ENCODE measurements at regions not wholly inside any gene's neighbourhood (a gene's known extent, or its start where the extent isn't known, plus 50 kb on each side); places are given as distances from the start of the nearest gene placed in this dataset.

DNA sequence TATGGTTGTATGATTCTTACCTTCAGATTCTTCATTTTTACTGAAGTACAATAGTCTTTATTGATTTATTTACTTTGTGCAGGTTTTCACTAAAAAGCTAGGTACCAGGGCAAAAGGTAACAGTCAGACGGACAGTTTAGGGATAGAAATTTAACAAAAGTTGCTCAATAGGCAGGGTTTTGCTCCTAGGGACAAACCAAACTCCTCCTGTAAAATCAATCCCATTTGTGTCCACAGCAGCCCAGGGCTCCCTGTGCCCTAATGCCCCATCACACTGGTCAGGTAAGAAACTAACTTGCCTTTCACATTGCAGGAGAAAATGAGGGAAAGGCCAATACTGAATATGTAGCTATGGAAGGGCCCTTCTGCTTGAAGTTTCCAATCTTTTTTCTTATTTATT is 410.9 kb downstream of the EPHA4 start:
- no peak for DNase-seq (ENCODE audit: low read depth)

GRCh38 chr2:221166292-221166691 is 405.8 kb downstream of the EPHA4 start:
- peak; percentile 11 for DNase-seq (ENCODE audit: low read depth)

DNA sequence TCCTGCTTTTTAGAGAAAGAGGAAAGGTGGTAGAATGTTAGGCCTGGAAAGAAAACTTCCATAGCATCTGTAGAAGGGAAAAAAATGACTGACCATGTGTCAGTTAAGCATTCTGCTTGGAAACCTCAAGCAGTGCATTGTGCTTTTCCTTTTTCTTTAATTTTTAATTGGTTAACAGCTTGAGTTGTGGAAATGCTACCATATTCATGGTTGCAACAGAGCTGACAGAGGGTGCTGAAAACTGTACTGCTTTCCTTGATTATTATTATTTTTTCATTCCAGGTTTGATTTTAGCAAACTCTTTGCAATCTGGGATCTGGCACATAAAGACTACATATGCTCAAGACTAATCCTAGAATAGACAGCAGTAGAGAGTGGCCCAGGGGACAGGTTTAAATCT is 404.5 kb downstream of the EPHA4 start:
- DNase-seq (ENCODE audit: low read depth): no peak

- DNase-seq (ENCODE audit: low read depth): no peak
Measured at GRCh38 chr2:221169724-221170123, 402.4 kb downstream of the EPHA4 start.

DNA sequence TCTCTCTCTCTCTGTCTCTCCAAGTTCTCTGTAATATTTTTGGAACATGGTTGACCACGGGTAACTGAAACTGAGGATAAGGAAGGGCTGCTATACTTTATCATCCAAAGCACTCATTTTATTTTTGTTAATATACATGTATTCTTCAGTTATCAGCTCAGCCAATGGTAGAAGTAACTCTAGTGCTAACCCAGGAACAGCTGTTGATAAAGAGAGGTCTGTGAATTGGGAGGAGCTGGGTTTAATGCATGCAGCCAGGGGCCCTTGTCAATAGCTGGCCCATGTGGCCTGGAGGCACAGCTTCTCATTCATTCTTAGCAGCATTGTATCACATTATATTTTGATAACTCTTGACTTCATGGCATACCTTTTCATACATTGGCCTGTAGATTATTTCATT is 401.6 kb downstream of the EPHA4 start:
- no peak for DNase-seq (ENCODE audit: low read depth)

DNA sequence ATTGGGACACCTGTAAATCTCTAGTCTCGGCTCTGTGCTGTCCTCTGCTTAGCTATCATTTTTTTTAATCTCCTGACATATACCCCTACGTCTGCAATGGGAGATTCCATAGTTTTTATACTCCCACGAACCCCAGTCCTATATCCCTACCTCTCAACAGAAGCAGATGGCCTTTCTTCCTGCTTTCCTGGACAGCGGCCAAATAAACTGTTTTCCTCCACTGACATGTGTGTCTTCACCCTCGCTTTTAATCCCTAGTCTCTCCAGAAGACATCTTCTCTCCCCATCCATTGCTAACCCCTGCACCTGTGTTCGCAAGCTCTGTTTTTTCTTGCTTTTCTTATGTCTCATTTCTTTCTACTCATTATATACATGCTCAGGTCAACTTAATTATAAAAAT is 395.4 kb downstream of the EPHA4 start:
- no peak for DNase-seq (ENCODE audit: low read depth)

- DNase-seq (ENCODE audit: low read depth): no peak
Measured at GRCh38 chr2:221178139-221178538, 394.0 kb downstream of the EPHA4 start.

GRCh38 chr2:221186873-221187272 is 385.2 kb downstream of the EPHA4 start:
- DNase-seq (ENCODE audit: low read depth): no peak

- DNase-seq (ENCODE audit: low read depth): no peak
Measured at GRCh38 chr2:221189431-221190067, 382.6 kb downstream of the EPHA4 start.

DNA sequence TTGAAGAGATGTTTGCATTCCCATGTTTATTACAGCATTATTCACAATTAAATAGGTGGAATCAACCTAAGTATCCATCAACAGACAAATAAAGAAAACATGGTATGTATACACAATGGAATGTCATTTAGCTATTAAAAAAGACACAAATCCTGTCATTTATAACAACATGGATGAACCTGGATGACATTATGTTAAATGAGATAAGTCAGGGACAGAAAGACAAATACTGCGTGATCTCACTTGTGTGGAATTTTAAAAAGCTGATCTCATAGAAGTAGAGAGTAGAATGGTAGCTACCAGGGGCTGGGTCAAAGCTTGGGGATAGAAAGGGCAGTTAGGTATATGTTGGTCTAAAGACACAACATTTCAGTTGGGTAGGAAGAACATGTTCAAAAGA is 376.3 kb downstream of the EPHA4 start:
- DNase-seq (ENCODE audit: low read depth): no peak

DNA sequence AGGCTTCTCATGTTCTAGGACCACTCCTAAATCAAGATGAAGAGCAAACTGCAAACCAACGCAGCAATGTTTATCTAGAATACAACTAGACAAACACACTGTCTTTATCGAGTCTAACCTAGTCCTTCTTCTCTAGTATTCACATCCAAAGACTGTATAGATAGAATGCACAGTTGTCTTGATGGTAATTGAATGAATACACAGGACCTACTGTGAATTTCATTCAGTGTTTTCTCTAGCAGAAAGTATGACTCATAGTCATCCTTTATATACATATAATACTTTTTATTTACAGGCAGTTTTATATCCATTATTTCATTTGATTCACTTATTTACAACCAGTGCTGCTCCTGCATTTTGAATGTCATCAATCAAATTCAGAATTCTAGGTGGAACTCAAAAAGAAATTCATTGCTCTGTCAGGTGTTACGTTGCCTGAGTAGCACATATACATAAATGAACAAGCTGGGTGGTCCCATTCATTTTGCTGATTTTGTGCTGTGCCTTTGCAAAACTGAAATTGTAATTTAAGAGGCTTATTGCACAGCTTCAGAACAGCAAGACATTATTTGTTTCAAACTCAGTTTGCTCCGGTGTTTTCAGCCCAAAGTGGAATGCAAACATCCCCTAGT is 374.8 kb downstream of the EPHA4 start:
- DNase-seq (ENCODE audit: low read depth): no peak

- DNase-seq (ENCODE audit: low read depth): no peak
Measured at GRCh38 chr2:221198309-221198708, 373.8 kb downstream of the EPHA4 start.

- no peak for DNase-seq (ENCODE audit: low read depth)
Measured at GRCh38 chr2:221200184-221200839, 371.8 kb downstream of the EPHA4 start.

GRCh38 chr2:221202431-221202830 is 369.7 kb downstream of the EPHA4 start:
- no peak for DNase-seq (ENCODE audit: low read depth)

GRCh38 chr2:221203125-221203524 is 369.0 kb downstream of the EPHA4 start:
- DNase-seq (ENCODE audit: low read depth): no peak

DNA sequence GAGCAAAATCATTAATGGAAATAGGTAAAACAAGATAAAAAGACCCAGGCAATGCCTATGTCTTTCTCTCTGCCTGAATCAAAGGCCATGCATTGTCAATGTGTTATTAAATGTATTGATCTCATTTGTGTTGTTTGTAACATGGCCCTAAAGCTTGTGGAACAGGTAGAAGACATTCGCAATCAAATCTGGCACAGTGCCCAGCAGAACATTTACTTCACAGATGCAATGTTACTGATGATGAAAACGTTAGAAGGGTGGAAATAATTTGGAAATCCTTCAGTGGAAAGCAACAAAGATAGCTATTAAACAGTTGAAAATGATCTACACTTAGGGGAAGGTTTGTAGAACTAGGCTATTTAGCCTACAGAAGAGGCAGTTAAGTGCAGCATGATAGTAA is 368.2 kb downstream of the EPHA4 start:
- no peak for DNase-seq (ENCODE audit: low read depth)

GRCh38 chr2:221204699-221205098 is 367.4 kb downstream of the EPHA4 start:
- no peak for DNase-seq (ENCODE audit: low read depth)

GRCh38 chr2:221205103-221205673 is 366.9 kb downstream of the EPHA4 start:
- DNase-seq (ENCODE audit: low read depth): no peak

- no peak for DNase-seq (ENCODE audit: low read depth)
Measured at GRCh38 chr2:221210686-221211085, 361.4 kb downstream of the EPHA4 start.

DNA sequence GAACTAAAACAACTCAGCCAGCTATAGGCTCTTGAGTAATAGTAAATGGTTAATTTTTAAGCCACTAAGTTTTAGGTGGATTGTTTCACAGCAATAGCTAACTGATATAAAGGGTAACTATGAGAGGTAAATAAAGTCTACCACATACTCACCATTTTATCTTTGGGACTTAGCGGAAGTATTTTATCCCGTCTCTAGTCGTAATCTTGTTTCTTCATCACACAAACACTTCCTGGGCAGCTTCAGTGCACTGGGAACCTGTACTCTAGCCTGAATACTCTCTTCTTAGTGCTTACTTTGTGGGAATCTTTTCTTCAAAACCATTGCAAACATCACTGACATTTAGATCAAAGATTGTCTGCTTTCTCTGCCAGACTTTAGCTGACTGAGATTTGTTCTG is 360.5 kb downstream of the EPHA4 start:
- no peak for DNase-seq (ENCODE audit: low read depth)

DNA sequence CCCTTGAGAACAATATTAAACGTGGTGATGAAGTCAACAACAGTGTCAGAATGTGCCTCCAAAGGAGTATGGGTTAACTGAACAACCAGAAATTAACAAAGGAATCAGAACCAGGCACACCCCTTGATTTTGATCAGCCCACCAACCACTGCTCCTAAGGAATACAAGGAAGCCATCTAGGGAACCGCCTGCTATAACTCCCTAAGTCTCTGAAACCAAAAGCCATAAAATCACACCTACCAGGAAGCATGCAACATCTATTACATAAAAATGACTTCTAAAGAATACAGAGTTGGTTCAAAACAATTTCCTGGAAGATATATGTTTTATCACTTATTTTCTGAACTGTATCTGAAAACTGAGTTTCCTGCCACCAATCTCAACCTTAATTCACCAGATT is 360.0 kb downstream of the EPHA4 start:
- DNase-seq (ENCODE audit: low read depth): no peak

GRCh38 chr2:221215487-221215886 is 356.6 kb downstream of the EPHA4 start:
- no peak for DNase-seq (ENCODE audit: low read depth)

- DNase-seq (ENCODE audit: low read depth): no peak
Measured at GRCh38 chr2:221216636-221217035, 355.5 kb downstream of the EPHA4 start.
